Transverse colon (tissue), 4 donors: ENCODE measurements at regions not wholly inside any gene's neighbourhood (a gene's known extent, or its start where the extent isn't known, plus 50 kb on each side); places are given as distances from the start of the nearest gene placed in this dataset.

ENCODE experiments used
- DNase-seq: peaks from one replicate; pipeline ENCODE4 v3.0.0-alpha.2; 2019
- H3K27ac ChIP-seq, 4 donors: fragments of 200-600 bp; sonication (generic); 2 replicates each; pipeline ENCODE4 v1.5.1; 2016 to 2018; ENCODE audit warnings: inconsistent platforms in 4 of 4
- H3K27me3 ChIP-seq: fragments of 200-600 bp; sonication (generic); 2 replicates; pipeline ENCODE4 v1.5.1; 2017; ENCODE audit warnings: inconsistent platforms
- H3K36me3 ChIP-seq, 4 donors: fragments of 200-600 bp; sonication (generic); 2 replicates each; pipeline ENCODE4 v1.5.1; 2017 to 2019; ENCODE audit warnings: inconsistent platforms in 4 of 4
- H3K4me1 ChIP-seq, 4 donors: fragments of 200-600 bp; sonication (generic); 2 replicates each; pipeline ENCODE4 v1.5.1; 2017 to 2020; ENCODE audit warnings: inconsistent platforms in 4 of 4
- H3K4me3 ChIP-seq, 4 donors: fragments of 200-600 bp; sonication (generic); 1 replicate in 1 of 4; 2 replicates in 3 of 4; pipeline versions ENCODE4 v1.5.1 to v1.6.1; 2017 to 2019; ENCODE audit warnings: inconsistent platforms in 4 of 4
- H3K9me3 ChIP-seq, 2 donors: fragments of 200-600 bp; sonication (generic); 2 replicates each; pipeline ENCODE4 v1.5.1; 2017 to 2019; ENCODE audit warnings: inconsistent platforms in 2 of 2
- EP300 ChIP-seq: sonication (generic); formaldehyde crosslinking; IDR thresholded peaks from one replicate; pipeline ENCODE4 v1.6.1; 2017; ENCODE audit warnings: antibody characterized with exemption, low read depth
- POLR2A ChIP-seq: fragments of 450-650 bp; IDR thresholded peaks from one replicate; pipeline ENCODE4 v1.6.1; 2016; ENCODE audit warnings: antibody characterized with exemption, mild to moderate bottlenecking, moderate library complexity
- POLR2AphosphoS5 ChIP-seq, 3 donors: sonication (generic); formaldehyde crosslinking; IDR thresholded peaks; one replicate each; pipeline ENCODE4 v1.6.1; 2016; ENCODE audit warnings: antibody characterized with exemption in 3 of 3
- WGBS, 2 donors: methylation state at CpG; one replicate each; pipeline ENCODE4 v1.1.5; 2018; ENCODE audit warnings: low coverage in 1 of 2; 5-methylcytosine and 5-hydroxymethylcytosine counted together
- in situ Hi-C, 4 donors: fragments of 200-750 bp; cut with MboI; loops; one replicate each; pipeline versions ENCODE4 v1.15.0 to v1.15.1; 2017; ENCODE audit warnings: low sequenced_read_pairs in 3 of 4, low pct_ligation_motif_present in 1 of 4, low pct_unique_long_range_greater_than_20kb in 1 of 4
- intact Hi-C: fragments of 100-400 bp; cut with DNase I; formaldehyde crosslinking; loops from one replicate; pipeline ENCODE4 v1.15.1; 2023; ENCODE audit warnings: low total_unique reads
- TF ChIP-seq, protein P1 (sequence below), 5 experiments: fragments of 200-600 bp in 3 of 5; fragments of 450-650 bp in 2 of 5; sonication (generic) in 3 of 5; IDR thresholded peaks; 1 replicate in 2 of 5; 2 replicates in 3 of 5; pipeline ENCODE4 v1.5.1; 2016 to 2017; ENCODE audit warnings: antibody characterized with exemption in 5 of 5, inconsistent platforms in 3 of 5, mild to moderate bottlenecking in 2 of 5, moderate library complexity in 1 of 5

DNA sequence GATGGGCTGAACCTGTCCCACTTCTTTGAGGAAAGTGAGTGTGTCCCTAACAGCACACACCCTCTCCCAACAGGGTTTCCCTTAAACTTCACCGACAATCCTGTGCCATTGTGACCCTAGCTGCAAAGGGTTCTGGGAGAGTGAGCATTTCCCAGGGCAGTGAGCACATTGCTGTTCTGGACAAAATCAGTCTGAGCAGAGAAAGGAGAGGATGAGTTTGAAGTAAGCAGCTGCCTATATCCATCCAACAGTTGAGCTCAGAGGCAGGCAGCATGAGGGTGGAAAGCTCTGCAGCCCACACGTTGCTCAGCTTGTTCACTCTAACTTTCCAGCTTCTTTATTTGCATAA is 296.5 kb upstream of the MAF start:
- Histone ChIP-seq H3K36me3 (no peaks in the 10 kb centered on the region), H3K4me3 (no peak overlapping the region), H3K27me3 (no peaks in the 10 kb centered on the region), H3K27ac (peak overlapping the region in 2 of 4 donors; percentile 15 to 41), H3K4me1 (peaks cover 0 to 22% (median 2%) of the 10 kb centered on the region in 4 donors), H3K9me3 (no peaks in the 10 kb centered on the region)
- WGBS, 2 donors: 17 to 59% methylated on average over 1 to 2 of the region's 2 CpGs
- intact Hi-C loops: no loop called here
- DNase-seq: no peak
- in situ Hi-C loops: no loop called here
- TF ChIP-seq EP300: no peak
- TF ChIP-seq, protein P1, sequence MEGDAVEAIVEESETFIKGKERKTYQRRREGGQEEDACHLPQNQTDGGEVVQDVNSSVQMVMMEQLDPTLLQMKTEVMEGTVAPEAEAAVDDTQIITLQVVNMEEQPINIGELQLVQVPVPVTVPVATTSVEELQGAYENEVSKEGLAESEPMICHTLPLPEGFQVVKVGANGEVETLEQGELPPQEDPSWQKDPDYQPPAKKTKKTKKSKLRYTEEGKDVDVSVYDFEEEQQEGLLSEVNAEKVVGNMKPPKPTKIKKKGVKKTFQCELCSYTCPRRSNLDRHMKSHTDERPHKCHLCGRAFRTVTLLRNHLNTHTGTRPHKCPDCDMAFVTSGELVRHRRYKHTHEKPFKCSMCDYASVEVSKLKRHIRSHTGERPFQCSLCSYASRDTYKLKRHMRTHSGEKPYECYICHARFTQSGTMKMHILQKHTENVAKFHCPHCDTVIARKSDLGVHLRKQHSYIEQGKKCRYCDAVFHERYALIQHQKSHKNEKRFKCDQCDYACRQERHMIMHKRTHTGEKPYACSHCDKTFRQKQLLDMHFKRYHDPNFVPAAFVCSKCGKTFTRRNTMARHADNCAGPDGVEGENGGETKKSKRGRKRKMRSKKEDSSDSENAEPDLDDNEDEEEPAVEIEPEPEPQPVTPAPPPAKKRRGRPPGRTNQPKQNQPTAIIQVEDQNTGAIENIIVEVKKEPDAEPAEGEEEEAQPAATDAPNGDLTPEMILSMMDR (IDR thresholded peaks at IDR 0.05): no peak
- no peak for TF ChIP-seq POLR2AphosphoS5 (IDR thresholded peaks at IDR 0.05)
- TF ChIP-seq POLR2A: no peak

DNA sequence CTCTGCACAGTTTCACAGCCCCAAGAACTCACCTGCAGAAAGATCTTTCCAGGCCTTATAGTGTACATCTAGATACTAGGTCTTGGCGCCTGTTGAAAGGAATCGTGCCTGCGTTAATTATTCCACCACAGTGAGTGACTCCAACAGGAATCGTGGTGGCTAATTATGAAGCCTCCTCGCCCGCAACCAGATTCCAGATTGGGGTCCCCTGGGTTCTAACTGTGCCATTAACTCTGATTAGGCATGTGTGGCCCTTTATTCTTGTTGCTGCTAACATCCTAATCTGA is 295.3 kb upstream of the MAF start:
- Histone ChIP-seq H3K9me3 (no peaks in the 10 kb centered on the region), H3K4me1 (peaks cover 0 to 22% (median 2%) of the 10 kb centered on the region in 4 donors), H3K27ac (no peak overlapping the region), H3K27me3 (no peaks in the 10 kb centered on the region), H3K4me3 (no peak overlapping the region), H3K36me3 (no peaks in the 10 kb centered on the region)
- TF ChIP-seq EP300: no peak
- WGBS, 2 donors: 91 to 92% methylated on average over 2 to 6 of the region's 6 CpGs
- no peak for DNase-seq
- intact Hi-C loops (no loop called here), in situ Hi-C loops (no loop called here)

DNA sequence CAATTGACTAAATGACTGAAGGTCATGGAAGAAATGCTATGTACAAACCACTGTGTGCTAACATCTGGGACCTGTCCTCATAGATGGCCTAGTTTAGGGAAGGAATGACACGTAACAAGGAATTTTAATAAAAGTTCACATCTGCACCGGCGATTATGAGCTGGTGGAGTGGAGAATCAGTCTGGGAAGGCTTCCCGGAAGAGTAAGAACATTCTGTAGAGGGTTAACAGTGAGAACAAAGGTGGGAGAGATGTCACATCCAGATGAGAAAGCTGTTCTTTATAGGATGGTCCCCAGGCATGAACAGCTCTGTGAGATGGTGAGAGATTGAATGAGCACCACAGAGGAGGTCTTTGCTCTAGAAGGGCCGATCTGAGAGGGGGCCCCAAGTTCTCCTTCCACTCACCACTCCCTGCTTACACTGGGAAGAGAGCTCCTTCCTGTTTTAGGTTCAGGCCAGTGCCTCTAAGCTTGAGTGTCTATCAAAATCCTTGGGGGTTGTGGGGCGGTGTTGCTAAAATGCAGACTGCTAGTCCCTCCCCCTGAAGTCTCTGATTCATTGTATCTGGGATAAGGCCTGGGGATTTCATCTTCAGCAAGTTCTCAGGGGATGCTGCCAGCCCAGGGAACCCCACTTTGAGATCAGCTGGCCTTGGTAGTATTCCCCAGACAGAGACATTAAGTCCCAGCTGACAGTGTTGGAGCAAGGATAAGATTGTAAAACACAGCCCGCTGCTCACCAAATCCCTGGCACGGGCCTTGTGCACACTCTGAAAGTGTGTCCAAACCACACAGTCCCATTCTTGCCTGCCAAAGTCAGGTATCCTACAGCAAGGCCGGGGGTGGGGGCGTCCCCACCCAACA is 294.7 kb upstream of the MAF start:
- intact Hi-C loops: no loop called here
- H3K9me3 ChIP-seq: no peaks in the 10 kb centered on the region
- peaks cover 0 to 22% (median 2%) of the 10 kb centered on the region in 4 donors for H3K4me1 ChIP-seq
- H3K4me3 ChIP-seq: no peak overlapping the region
- WGBS, 2 donors: 91 to 94% methylated on average over 5 to 10 of the region's 10 CpGs
- no peaks in the 10 kb centered on the region for H3K27me3 ChIP-seq
- no peaks in the 10 kb centered on the region for H3K36me3 ChIP-seq
- H3K27ac ChIP-seq: no peak overlapping the region
- in situ Hi-C loops: no loop called here
- DNase-seq: no peak
- TF ChIP-seq EP300 (no peak), POLR2AphosphoS5 (IDR thresholded peaks at IDR 0.05) (no peak), POLR2A (no peak)
- TF ChIP-seq, protein P1 (IDR thresholded peaks at IDR 0.05): no peak

DNA sequence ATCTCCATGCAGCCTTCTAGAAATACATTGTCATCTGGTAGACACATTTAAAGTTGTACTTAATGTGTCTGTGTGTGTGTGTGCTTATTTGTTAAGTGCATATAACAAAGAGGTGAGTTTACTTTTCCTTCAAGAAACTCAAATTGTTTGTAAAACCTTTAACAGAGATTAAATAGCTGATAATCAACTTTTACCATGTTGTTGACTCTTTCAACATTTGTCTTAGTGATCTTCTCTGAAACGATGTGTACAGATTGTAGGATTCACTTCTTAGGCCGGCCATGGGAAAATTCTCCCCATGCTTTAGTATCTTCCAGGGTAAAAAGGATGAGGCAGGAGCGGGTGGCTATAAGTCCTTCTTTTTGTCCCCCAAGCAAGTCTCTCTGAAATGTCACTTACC is 292.9 kb upstream of the MAF start:
- Histone ChIP-seq H3K27ac (no peak overlapping the region), H3K9me3 (no peaks in the 10 kb centered on the region), H3K4me3 (no peak overlapping the region), H3K36me3 (no peaks in the 10 kb centered on the region), H3K4me1 (peaks cover 0 to 17% (median 2%) of the 10 kb centered on the region in 4 donors), H3K27me3 (no peaks in the 10 kb centered on the region)
- intact Hi-C loops (no loop called here), in situ Hi-C loops (no loop called here)
- WGBS, 2 donors: 77 to 94% methylated on average over 2 to 3 of the region's 3 CpGs
- no peak for TF ChIP-seq EP300
- TF ChIP-seq, protein P1 (IDR thresholded peaks at IDR 0.05): no peak
- TF ChIP-seq POLR2AphosphoS5 (IDR thresholded peaks at IDR 0.05): no peak
- TF ChIP-seq POLR2A: no peak
- no peak for DNase-seq

DNA sequence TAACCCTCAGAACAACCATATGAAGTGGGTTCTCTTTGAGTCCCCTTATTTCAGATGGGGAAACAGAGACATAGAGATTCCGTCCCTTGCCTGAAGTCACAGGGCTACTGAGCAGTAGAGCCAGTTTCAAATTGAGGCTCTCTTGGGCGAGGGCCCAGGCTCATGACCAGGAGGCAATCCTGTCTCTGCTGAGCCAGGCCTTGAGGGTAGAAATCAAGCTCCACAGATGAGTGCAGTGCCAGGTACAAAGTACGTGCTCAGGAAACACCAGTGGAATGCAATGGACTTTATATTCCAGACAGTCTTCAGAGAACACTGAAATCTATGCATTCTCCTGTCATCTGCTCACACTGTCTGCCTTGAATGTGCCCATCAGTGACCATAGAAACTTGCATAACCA is 291.7 kb upstream of the MAF start:
- Histone ChIP-seq H3K36me3 (no peaks in the 10 kb centered on the region), H3K27ac (no peak overlapping the region), H3K9me3 (no peaks in the 10 kb centered on the region), H3K4me3 (no peak overlapping the region), H3K27me3 (no peaks in the 10 kb centered on the region), H3K4me1 (peaks cover 0 to 9% (median 1%) of the 10 kb centered on the region in 4 donors)
- WGBS, 2 donors: 97% methylated on average over 3 of the region's 3 CpGs; no CpG with 5 or more reads in 1 of the 2 donors
- intact Hi-C loops (no loop called here), in situ Hi-C loops (no loop called here)
- DNase-seq: no peak
- TF ChIP-seq, protein P1 (IDR thresholded peaks at IDR 0.05): no peak
- no peak for TF ChIP-seq POLR2AphosphoS5 (IDR thresholded peaks at IDR 0.05)
- no peak for TF ChIP-seq POLR2A
